Stimulated activated CD4-positive, alpha-beta T cell treated with anti-CD3 and anti-CD28 coated beads, Interleukin-2, amount 100 ng/mL, for 24 hours (primary cell): ENCODE measurements at regions not wholly inside any gene's neighbourhood (a gene's known extent, or its start where the extent isn't known, plus 50 kb on each side); places are given as distances from the start of the nearest gene placed in this dataset.
"Not testable (repeated sequence)": the region's sequence is repeated elsewhere in the genome, so short reads cannot be mapped to it uniquely, and the experiment has no call there.

Experiments used
- DNase-seq, 2 donors: peaks; one replicate each; pipeline ENCODE4 v3.0.0-alpha.2; 2020

- no peak for DNase-seq
These were observed 117.8 kb upstream of the ESX1 start for GRCh38 chrX:104372547-104372946.

- no peak for DNase-seq
These were observed 115.4 kb upstream of the ESX1 start for GRCh38 chrX:104370089-104370488.

- not testable (repeated sequence) for DNase-seq
These were observed 106.0 kb upstream of the ESX1 start for GRCh38 chrX:104360774-104361173.

DNA sequence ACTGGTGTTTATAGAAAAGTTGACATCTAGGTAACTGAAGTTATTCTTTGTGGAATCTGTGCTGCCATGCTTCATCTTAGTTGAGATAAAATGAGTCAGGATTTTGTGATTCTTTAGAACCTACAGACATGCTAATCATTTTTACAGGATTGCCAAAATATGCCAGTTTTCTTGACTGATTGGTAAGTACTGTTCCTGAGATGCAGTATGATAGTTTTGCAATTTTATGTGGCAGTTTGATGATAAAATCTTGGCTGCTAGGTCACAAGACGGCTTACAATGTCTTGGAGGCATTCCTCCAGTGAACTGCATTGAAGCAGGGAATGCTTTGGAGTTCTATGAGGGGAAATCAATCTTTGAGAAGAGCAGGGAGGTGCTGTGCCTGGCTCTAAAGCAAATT, 104.4 kb upstream of the ESX1 start:
- DNase-seq = no peak

GRCh38 chrX:104351173-104351769, 96.5 kb upstream of the ESX1 start:
- DNase-seq = no peak

DNA sequence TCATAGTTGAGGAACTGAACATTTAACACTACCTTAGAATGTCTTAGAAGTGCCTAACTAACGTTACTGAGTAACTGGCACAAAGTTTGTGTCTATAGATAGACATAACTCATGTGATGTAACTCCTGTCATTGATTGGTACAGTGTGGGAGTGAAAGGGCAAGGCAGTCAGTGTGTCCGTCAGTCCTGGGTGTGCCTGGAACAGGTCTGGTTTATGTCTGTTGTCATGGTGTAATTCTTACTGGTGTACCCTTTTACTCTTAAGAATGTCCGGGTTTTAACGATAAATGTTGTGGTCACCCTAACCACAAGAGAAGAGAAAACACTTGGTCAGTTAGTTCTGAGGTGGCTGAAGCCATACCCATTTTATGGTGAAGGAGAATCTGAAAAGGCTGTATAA, 93.1 kb upstream of the ESX1 start:
- DNase-seq = no peak

DNA sequence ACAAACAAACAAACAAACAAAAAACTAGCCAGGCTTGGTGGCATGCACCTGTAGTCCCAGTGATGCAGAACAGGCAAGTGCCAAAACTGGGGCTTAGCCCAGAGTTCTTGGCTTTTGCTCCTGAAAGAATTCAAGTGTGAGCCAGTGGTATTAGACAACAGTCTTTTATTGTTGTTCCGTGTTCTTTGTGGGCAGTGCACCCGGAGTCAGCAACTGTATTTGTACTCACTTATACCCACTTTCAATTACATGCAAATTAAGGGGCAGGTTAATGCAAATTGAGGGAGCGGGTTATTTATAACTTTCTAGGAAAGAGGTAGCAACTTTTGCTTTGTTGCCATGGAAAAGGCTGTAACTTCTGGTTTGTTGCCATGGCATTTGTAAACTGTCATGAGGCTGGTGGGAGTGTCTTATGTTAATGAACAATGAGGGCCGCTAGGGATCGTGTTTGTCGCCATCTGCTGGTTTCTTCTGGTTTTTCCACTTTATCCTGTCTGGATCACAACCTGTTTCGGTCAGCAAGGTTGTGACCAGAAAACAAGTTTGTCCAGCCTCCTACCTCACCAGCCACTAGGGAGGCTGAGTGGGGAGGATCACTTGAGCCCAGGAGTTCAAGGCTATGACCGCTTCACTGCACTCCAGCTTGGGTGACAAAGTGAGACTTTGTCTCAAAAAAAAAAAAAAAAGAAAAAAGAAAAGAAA, 88.8 kb upstream of the ESX1 start:
- peak; percentile 17 to 19 for DNase-seq

- no peak for DNase-seq
These were observed 87.3 kb upstream of the ESX1 start for GRCh38 chrX:104342065-104342464.

- no peak for DNase-seq
These were observed 81.0 kb upstream of the ESX1 start for GRCh38 chrX:104335756-104336155.

DNA sequence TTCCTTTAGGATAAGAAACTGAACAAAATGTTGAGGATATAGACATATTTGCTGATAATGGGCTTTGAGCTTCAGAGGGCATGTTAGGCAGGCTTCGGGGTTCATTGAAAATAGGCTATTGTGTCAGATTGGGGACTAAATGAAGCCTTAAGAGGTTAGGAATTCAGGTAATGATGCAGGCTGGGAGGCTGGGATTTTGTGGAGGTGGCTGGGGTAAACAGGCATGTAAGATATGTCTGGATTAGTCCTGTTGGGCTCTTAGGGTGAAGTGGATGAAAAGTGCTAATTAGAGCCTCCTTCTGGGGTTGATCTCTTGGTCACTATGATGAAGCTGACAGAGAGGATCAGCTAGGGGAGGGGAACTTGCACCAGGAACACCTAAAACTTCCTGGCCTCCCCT, 80.2 kb upstream of the ESX1 start:
- no peak for DNase-seq

- no peak for DNase-seq
These were observed 76.2 kb upstream of the ESX1 start for GRCh38 chrX:104330966-104331365.

- no peak for DNase-seq
These were observed 75.0 kb upstream of the ESX1 start for GRCh38 chrX:104329731-104330130.

DNA sequence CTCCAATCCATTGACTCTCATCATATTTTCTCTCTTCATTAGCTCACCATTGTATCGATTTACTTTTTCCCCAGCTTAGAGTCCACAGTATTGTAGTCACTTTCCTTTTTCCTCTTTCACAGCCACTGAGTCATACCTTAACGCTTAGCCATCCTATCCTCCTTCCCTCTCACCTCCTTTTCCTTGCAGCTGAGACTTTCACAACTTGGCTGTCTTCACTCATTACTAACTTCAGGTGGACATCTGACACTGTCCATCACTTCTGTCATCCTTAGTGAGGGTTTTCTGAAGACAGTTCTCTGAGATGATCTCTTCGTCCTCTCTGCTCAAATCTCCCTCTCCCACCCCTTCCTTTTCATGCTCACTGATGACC, 70.5 kb upstream of the ESX1 start:
- DNase-seq = no peak

- no peak for DNase-seq
These were observed 69.9 kb upstream of the ESX1 start for GRCh38 chrX:104324461-104325212.

GRCh38 chrX:104319346-104319745, 64.6 kb upstream of the ESX1 start:
- no peak for DNase-seq

DNA sequence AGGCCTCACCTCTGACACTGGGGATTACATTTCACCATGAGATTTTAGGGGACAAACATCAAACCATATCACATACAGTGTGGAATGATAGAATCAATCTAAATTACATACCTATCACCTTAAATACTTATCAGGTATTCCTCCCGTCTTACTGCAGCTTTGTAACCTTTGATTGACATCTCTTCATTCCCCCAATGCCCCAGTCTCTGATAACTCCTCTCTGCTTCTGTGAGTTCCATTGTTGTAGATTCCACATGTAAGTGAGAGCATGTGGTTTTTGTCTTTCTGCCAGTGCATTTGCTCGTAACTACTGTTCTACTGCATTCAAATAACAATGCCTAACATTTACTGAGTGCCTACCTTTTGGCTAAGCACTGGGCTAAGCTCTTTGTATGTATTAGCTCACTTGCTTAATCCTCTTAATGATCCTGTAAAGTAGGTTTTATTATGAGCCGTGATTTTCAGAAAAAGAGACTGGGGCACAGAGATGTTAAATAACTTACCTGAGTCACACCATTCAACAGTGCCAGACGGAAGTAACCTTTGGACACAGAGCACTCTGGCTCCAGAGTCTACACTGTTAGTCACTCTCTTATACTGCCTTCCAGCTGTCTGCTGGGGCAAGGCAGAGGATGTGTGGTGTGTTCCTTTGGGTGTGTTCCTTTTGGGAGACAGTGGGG, 63.7 kb upstream of the ESX1 start:
- DNase-seq = no peak

GRCh38 chrX:104316739-104317138, 62.0 kb upstream of the ESX1 start:
- no peak for DNase-seq

DNA sequence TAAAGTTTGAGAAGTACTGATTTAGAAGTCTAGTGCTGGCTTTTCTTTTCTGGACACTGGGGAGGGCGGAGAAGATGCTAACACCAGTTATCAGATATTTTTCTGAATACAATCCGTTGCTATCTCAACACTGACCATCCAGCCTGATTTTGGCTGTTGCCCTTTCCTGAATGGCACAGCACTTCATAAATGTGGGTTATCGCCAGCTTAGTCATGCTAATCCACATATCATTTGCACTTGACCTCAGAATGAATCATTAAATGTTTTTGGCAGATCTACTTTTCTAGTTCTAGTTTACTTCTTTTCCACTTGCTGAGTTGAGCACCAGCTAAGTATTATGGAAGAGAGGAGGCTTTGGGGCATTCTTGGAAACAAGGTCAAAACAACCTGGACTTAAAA, 60.8 kb upstream of the ESX1 start:
- DNase-seq = no peak

DNA sequence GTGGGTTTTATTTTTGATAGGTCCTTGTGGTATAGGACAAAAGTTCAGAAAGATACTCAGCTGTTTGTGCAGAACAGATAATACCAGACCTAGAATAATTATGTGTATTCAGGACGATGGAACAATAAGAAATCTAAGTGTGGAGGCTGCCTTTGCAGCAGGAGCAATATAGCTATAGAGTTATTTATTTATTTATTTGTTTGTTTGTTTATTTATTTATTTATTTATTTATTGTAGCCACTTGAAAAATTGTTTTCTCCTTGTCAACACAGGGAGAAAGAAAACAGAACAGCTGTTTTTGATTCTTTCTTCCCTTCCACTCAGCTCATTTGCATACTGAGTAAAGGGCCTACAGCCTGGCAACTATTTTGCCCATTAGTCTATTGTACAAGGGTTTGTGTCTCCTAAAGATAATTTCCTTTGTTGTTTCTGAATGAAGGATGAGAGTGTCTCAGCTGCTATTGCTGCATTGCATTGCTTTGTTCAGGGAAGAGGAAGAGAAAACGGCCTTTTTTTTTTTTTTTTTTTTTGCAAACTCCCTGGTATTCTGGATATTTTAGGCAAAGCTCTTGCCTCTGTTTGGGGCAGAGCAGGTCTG, 56.0 kb upstream of the ESX1 start:
- no peak for DNase-seq

DNA sequence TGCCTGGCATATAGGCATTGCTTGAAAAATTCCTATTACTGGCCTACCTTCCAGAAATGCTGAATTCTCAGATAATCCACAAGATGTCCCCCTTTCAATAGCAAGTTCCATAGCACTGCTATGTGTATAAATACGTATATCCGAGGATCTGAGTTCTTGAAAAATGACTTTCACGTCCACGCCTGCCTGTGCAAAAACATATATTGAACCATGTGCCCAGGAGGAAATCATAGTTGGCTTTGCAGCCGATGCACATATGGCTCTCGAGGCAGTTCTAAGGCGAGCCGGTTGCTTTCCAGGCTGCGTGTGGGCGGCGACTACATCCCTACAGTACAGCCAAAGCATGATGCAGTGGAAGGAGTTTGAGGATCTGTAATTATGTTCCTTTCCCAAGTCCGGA, 55.4 kb upstream of the ESX1 start:
- DNase-seq = no peak

GRCh38 chrX:104309169-104309568, 54.4 kb upstream of the ESX1 start:
- no peak for DNase-seq

- DNase-seq = no peak
These were observed 52.6 kb upstream of the ESX1 start for GRCh38 chrX:104307341-104307740.

- DNase-seq = no peak
These were observed 51.4 kb upstream of the ESX1 start for GRCh38 chrX:104306180-104306579.
